OCI-M2 (cell line): ENCODE measurements at regions not wholly inside any gene's neighbourhood (a gene's known extent, or its start where the extent isn't known, plus 50 kb on each side); places are given as distances from the start of the nearest gene placed in this dataset.

ENCODE experiments used
- DNase-seq: peaks from one replicate; lab custom pipeline; 2025; ENCODE audit not compliant: unreplicated experiment; lab: John Stamatoyannopoulos, UW

DNA sequence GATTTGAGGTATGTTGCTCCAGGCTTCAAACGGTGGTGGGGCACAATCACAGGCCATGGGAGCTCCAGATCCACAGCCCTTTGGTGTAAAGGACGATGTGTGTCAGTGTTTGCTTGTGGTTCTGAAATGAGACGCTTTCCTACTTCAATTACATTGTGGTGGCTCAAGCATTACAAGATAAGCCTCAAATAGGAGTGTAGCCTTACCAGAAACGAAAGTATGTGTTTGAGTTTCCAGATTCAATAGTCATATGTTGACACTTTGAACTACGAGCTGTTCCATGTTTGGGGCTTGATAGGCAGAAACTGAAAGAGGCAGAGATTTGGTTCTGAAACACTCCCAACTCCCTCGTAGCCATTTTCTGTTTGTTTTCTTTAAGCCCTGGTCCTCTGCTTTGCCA lies 187.1 kb downstream of the MYLK4 start:
- no peak for DNase-seq

DNA sequence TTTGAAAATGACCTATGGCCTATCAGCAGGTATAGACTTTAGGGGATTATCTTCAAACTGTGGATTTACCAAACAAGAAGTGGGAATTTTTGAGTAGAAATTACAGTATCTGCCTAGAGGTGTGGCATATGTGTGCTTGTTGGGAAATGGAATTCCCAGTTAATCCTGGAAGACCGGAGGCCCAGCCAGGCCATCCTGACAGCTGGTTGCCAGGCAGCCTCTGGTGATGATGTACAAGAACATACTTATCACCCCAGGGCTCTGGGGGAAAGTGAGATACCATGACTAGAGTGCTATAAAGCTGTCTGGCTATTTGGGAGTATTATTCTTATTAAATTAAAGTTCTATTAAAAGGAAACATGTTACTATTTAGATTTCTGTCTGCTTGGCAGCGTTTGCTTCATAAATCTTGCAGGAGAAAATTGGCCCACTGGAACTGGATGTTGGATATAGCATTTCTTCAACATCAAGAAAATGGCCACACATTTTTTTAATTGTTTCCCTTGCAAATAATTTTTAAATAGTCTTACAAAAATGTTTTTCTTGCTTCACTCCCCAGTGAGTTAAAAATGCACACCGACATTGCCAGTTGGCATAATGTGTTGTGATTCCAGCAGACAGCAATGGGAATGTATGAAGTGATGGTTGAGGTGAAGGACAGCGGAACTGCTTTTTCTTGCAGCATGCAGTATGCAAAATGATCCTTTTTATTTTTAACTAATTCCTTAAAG lies 187.8 kb downstream of the MYLK4 start:
- DNase-seq = no peak

DNA sequence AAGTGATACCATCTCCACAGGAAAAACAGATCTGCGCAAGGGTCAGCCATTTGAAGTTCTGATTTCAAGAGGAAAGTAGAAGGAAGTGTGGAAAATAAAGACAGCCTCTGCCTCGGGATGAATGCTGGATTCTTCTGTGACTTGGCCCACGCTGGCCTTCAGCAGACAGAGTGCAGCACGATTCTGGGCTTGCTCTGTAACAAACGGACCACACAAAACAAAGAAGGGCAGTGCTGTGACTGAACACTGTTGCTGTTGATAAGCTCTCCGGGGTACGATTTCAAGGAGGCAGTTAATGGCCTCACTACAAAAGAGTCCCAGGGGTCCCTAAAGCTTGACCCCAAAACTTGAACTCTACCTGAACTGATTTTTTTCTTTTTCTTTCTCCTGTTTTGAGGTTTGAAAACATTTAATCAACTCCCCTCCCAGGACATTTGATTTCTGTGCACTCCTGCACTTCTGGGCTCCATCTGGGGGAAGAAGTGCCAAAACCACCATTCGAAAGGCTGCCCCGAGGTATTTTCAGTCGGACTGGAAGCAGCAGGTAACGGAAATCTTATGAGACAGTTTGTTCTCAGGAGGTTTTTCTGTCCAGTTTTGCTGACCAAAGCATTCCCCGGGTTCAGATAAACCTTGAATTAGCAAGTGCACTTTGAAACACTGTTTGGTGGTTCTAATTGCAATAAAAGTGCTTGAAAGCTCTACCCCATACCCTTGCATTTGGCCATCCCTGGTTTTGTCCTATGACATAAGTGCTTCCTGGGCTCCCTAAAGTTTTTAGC lies 189.6 kb downstream of the MYLK4 start:
- no peak for DNase-seq

DNA sequence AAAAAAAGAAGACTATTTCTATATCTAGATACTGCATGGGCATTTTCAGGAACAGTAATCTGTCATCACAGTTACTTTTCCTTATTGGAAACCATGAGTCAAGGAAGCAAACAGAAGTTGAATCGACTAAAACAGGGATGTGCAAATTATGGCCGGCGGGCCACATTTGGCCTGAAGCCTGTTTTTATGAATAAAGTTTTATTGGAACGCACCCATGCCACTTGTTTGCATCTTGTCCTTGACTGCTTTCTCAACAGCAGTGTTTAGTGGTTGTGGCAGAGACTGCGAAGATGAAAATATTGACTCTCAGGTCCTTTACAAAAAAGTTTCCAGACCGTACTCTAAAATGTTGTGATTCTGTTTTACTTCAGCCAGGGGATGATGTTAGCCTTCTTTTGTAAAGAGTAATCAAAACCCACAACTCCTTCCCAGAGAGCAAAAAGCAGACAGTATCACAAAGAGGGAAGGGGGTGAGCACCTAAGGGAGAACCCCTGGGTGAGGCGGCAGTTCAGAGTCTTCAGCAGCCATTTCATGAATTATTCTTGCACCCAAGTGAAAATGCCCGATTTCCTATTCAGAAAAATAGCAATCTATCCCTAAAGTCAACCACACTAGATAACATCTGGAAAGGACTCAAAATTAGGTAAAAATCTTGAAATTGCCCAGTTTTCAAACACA lies 190.4 kb downstream of the MYLK4 start:
- no peak for DNase-seq

DNA sequence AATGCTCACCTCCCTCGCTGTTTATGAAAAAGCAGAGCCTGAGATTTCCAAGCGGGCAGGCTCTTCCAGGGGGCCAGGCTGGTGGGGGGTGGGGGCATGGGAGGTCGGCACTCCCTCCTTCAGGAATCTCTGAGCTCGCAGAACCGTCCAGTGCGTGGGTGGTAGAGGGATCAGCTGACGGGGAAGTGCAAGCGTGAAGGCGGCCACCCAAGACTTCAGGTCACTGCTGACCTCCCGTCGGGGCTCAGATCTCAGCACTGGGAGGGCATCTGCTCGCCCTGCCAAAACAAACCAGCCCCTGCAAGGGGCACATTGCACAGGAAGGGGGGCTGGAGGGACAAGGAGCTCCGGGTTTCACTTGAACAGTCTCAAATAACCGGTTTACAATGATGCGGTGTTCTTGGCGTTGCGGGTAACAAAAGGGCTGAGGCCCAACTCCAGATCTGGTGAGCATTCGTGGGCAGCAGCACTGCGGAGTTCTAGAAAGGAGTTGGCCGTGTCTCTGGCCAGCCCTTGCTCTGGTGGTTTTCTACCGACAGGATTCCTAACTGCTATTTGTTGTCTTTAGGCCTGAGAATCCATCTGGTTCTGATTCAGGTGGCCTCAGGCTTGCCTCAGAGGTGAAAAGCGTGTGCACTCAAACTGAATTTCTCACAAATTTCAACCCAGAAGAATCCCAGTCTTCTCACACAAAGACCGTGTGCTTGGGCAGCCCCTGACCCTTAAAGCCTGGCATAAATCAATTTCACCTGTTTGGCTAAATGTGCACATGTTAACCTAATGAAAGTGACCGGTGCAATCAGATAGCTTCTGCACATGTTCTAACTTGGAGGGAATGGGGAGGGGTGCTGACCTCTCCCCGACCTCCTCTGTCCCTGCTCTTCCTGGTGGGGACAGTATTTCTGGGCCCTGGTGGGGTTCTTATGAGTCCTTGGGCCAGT lies 191.6 kb downstream of the MYLK4 start:
- DNase-seq = no peak

DNA sequence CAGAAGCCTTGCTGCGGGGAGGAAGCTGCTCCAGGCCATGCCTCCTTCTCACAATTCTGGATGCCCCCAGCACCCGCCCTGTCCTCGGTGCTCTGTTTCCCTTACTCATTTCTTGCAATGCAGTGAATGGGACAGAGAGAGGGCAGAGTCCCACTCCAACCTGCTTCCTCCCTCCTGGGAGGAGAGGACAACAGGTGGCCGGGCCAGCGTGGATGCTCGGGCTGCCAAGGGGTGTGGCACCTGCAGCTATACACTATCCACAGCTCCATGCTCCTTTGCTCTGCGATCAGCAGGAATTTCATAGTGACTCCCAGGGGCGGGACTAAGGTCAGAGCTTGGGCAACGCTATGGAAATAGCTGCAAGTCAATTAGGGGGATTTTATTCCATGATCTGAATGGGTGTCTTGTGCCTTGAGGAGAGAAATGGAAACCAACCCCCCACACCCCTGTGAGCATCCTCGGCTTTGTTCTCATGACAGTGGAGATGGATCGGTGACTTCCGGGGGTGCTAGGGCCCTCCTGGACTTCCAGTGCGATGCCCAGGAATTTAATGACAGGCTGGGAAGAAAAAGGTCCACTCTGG lies 192.5 kb downstream of the MYLK4 start:
- DNase-seq = no peak

DNA sequence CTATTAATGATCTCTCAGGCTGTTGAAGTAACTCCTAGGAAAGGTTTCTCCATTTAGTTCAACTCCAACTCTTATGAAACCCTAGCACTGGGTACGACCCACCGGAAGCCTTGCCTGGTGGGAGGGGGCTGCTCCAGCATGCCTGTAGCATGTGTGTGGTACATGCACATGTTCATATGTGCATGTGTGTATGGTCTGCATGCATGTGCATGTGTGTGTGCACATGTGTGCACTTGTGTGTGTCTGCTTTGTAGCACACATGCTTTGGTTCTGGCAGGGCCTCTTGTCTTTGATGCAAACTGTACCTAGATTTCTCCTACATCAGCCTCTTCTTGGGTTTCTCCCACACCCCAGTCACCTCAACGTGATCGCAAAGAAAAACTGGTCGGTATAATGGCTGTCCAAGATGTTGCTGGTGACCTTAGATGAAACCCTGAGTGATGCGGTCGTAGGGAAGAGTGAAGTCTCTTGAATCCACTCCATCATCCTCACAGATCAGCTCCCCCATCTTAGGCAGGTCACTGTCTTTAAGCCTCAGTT lies 193.5 kb downstream of the MYLK4 start:
- no peak for DNase-seq

DNA sequence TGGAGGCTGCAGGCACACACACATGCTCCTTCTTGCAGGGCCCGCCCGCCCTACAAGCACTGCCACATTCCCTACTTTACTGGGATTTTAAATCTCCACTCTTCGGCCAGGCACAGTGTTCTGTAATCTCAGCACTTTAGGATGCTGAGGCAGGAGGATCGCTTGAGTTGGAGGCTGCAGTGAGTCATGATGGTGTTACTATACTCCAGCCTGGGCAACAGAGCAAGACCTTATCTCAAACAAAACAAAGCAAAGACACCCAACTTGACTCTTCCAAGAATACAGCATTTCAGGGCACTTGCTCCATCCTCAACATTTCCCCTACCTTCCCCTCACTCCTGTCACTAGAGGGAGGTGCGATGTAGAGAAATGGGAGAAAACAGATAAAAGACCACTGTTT lies 194.0 kb downstream of the MYLK4 start:
- no peak for DNase-seq

DNA sequence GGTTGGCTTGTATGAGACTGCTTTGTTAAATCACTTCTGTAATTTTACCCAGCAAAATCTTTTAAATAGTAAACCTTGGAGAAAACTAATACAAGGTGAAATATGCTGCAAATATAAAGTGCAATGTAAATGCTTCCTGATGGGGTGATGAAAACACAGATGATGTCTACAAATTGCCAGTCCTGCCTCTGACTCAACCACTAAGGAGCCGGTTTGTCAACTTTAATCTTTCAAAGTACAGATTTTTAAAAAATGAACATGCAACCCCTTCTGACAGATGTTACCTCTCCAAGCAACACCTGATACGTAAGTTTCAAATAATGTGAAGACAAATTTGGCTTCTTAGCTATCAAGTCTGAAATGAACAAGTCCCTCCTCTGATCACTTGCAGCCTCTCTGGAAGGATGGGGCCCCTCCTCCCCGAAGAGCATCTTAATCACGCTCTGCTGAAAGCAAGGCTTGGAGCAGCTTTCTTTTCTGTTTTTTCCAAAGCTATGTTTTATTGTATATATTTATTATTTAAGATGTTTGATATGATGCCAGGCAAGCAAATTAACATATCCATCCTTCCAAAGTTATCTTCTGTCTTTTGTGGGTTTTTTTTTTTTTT lies 196.0 kb downstream of the MYLK4 start:
- DNase-seq = no peak

DNA sequence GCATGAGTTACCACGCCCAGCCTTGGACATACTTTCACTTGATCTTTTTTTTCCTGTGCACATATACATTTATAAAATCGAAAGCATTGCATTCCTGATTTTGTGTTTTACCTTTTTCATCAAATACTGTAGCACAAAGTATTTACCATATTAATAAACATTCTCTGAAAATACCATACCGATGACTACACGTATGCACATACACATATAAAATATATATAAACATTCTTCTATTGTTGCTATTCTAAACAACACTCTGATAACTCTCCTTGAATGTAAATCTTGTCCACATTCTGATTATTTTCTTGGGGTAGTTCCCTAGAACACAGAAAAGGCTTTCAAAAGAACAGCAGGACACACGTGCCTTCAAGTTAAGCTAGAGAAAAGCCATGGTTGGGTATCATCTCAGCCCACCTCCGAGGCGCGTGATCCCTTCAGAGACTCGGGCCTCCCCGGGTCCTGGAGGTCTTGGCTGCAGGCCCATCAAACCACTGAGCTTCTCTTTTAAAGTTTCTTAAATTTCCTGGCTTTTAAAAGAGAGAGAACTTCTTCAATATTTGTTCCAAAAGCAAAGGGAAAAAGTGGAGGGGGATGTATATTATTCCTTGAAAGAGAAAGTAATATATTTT lies 198.1 kb downstream of the MYLK4 start:
- DNase-seq = no peak

DNA sequence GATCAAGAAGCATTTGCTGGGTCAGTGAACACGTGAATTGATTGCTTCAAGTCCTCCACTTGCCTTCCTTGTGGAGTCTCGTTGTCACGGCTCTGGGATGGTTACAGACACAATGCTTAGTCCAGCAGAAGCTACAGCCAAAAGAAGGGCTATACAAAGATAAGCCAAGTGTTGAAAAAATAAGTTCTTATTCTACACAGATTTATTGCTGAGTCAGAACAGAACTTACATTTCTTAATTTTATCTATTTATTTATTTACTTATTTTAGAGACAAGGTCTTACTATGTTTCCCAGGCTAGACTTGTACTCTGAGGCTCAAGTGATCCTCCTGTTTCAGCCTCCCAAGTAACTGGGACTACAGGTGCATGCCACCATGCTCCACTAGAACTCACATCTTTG lies 199.0 kb downstream of the MYLK4 start:
- no peak for DNase-seq

DNA sequence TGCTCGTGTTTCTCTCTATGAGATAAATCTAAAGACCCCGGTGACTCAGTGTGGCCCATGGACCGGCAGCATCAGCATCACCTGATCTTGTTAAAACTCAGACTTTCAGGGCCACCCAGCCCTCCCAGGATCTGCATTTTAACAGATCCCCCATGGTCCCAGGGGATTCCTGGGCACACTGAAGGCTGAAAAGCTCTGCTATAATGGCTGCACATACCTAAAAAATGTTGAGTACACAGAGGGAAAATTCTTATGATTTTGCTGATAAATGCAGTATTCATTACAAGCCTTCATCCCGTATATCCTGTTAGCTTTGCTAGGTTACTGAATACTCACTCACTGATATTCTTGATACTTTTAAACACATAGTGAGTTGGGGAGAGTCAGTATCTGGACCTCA lies 200.5 kb downstream of the MYLK4 start:
- DNase-seq = no peak

DNA sequence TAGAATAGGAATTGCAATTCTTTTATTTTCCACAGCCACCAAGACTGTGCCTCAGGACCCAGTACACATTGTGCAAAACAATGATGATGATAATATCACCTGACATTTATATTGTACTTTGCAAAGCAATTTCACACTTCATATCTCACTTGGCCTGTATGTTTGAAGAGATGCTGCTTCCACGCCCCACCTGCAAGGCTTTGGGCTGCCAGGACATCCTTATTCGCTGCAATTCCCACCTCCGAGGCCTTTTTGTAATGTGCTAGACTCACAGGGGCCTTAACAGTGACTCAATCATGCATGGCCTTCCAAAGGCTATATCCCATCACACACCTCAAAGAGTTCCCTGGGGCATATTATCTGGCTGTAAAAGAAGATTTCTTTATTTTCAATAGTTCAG lies 200.9 kb downstream of the MYLK4 start:
- DNase-seq = no peak

DNA sequence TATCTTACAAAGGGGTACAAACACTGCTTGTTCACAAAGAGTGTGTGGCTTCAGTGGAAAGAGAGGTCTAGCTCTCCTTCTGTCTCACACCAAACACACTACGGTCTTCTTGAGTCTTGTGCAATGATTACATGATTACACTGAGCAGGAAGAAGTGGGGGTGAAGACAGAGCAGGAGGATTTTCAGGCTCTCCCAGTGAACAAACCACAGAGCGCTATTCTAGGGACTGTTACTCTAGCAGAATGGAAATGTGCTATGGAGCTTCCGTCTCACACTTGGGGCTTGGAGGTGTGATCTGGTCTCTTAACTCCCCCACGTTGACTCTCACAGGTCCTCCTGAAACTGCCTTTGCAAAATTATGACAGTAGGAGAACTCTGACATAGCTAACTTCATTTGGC lies 203.4 kb downstream of the MYLK4 start:
- DNase-seq = no peak

DNA sequence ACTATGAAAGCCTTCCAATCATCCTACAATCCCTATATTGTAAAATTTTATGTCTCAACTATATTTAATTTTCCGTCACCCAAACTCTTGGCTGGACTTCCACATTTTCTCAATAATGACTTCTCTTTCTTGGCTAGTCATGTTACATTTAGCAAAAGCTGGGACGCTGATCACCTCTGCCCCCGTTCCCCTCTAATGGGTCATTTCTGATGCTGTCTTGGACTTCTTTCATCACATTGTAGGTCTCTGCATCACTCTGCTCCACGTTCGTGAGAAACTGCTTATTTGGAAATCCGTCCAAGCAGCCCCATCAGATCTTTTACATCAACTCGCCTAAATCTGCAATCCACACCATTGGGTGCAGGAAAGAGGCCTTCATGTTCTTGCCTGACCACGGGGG lies 203.8 kb downstream of the MYLK4 start:
- no peak for DNase-seq

DNA sequence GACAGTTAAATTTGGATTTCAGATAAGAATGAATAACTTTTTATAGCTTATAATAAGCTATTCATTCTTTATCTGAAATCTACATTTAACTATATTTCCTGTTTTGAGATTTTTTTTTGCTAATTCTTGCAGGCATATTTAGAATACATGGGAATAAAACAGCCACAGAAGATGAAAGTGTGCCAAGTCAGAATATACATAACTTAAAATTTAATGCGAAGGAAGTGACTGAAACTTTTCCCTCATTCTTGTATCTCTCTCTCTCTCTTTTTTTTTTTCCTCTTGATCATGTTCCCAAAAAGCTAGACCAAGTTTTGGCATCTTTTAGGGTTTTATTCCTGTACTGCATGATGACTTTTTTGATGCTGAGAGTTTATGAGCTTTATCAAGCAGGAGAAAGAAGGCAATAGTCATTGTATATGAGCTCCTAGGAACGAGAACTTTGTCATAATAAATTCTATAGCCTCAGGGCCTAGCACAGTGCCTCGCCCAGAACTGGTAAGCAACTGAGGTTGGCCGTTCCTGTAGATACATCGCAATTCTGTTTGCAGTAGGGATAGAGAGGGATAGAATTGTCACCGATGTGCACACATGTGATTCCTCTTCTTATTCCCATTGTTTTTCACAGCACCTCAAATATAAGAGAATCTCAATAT lies 205.2 kb downstream of the MYLK4 start:
- no peak for DNase-seq

DNA sequence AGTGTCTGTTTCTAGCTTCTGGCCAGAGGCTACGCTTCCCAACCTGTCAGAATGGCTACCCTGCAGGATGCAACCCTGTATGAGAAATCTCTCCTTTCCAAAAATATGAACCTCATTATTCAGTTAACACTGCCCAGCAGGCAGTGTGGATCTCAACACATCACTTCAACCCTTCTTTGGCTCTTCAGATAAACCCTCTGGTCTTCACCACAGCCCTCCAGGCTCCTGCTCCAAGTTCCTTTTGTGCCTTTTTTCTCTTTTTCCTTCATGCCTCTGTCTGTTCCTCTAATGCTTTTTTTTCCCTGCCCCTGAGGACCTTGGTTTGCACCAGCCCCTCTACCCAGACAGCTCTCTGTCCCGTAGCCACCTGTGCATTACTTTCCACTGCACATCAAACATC lies 207.4 kb downstream of the MYLK4 start:
- DNase-seq = no peak

DNA sequence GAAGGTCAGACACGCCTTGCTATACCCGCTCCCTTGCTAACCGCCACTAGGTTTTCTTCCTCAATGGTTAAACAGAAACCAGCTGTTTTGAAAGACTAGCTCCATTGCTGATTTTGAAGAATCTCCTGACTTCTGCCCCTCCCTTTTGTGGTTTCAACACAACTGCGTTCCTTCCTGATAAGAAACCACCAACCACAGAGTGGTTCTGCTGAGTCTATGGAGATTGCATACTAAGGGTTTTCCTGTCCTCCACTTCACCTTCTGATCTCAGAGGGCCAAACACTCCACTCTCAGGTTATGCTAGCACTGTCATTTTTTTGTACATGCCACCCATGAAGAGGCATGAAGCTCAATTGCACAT lies 207.9 kb downstream of the MYLK4 start:
- peak; percentile 89 for DNase-seq
